Stomach (tissue), 4 donors: ENCODE measurements at regions not wholly inside any gene's neighbourhood (a gene's known extent, or its start where the extent isn't known, plus 50 kb on each side); places are given as distances from the start of the nearest gene placed in this dataset.

Experiments
- CTCF ChIP-seq, 7 experiments: fragments of 450-650 bp in 4 of 7; fragments of 200-600 bp in 3 of 7; sonication (generic) in 3 of 7; IDR thresholded peaks; one replicate each; pipeline ENCODE4 v1.5.1; 2016 to 2019; ENCODE audit warnings: antibody characterized with exemption in 7 of 7, control low read depth in 2 of 7, mild to moderate bottlenecking in 1 of 7
- EP300 ChIP-seq: sonication (generic); formaldehyde crosslinking; IDR thresholded peaks from one replicate; pipeline ENCODE4 v1.6.1; 2017; ENCODE audit warnings: antibody characterized with exemption

- TF ChIP-seq CTCF (IDR thresholded peaks at IDR 0.05): no peak
- TF ChIP-seq EP300: no peak
Observed at GRCh38 chr1:87263281-87263680, 65.4 kb upstream of the LMO4 start.
